Glutamatergic neuron (in vitro differentiated cells): ENCODE measurements at regions not wholly inside any gene's neighbourhood (a gene's known extent, or its start where the extent isn't known, plus 50 kb on each side); places are given as distances from the start of the nearest gene placed in this dataset.

Source experiments
- DNase-seq: peaks from one replicate; pipeline ENCODE4 v3.0.0; 2022
- H3K27ac Mint-ChIP-seq: one replicate; pipeline ENCODE4 v1.8.0; 2020; ENCODE audit warnings: mild to moderate bottlenecking, mixed read lengths, inconsistent platforms; ENCODE audit not compliant: unreplicated experiment
- H3K27me3 Mint-ChIP-seq: one replicate; pipeline ENCODE4 v1.8.0; 2020; ENCODE audit warnings: mild to moderate bottlenecking, moderate library complexity, mixed read lengths, inconsistent platforms; ENCODE audit not compliant: unreplicated experiment
- H3K36me3 Mint-ChIP-seq: one replicate; pipeline ENCODE4 v1.8.0; 2020; ENCODE audit warnings: mild to moderate bottlenecking, mixed read lengths, inconsistent platforms; ENCODE audit not compliant: unreplicated experiment
- H3K4me1 Mint-ChIP-seq: one replicate; pipeline ENCODE4 v1.8.0; 2020; ENCODE audit warnings: mild to moderate bottlenecking, low read depth, mixed read lengths, inconsistent platforms; ENCODE audit not compliant: unreplicated experiment
- H3K4me3 Mint-ChIP-seq: one replicate; pipeline ENCODE4 v1.8.0; 2020; ENCODE audit warnings: mild to moderate bottlenecking, mixed read lengths, inconsistent platforms; ENCODE audit not compliant: unreplicated experiment
- H3K9me3 Mint-ChIP-seq: one replicate; pipeline ENCODE4 v1.8.0; 2020; ENCODE audit warnings: mild to moderate bottlenecking, moderate library complexity, mixed read lengths, inconsistent platforms; ENCODE audit not compliant: unreplicated experiment
- TF ChIP-seq, protein P1 (sequence below): fragments of 200-600 bp; sonication (generic); IDR thresholded peaks from one replicate; pipeline ENCODE4 v1.5.0; 2021; ENCODE audit not compliant: partially characterized antibody, unreplicated experiment

DNA sequence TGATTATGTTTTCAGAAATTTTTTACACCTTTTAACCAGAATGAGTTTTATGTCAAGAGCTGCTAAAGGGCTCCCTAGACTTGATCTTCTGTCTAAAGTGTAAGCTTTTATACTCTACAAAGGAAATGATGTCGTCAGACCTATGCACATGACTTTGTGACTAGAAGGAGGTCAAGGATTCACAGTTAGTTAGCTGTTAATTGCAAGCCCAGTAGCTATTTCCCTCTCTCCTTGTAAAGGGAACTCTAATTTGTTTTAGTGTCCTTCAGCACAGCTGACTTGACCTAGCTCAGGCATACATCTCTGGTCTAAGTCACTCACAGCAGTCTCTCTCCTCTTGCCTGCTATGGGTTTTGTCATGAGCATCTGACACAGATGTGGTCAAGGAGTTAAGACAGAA, 173.5 kb upstream of the NREP start:
- no peak overlapping the region for H3K27ac Mint-ChIP-seq
- H3K36me3 Mint-ChIP-seq: no peaks in the 10 kb centered on the region
- no peak for DNase-seq
- H3K4me3 Mint-ChIP-seq: no peak overlapping the region
- H3K9me3 Mint-ChIP-seq: no peaks in the 10 kb centered on the region
- H3K4me1 Mint-ChIP-seq: no peaks in the 10 kb centered on the region
- no peaks in the 10 kb centered on the region for H3K27me3 Mint-ChIP-seq
- TF ChIP-seq, protein P1, sequence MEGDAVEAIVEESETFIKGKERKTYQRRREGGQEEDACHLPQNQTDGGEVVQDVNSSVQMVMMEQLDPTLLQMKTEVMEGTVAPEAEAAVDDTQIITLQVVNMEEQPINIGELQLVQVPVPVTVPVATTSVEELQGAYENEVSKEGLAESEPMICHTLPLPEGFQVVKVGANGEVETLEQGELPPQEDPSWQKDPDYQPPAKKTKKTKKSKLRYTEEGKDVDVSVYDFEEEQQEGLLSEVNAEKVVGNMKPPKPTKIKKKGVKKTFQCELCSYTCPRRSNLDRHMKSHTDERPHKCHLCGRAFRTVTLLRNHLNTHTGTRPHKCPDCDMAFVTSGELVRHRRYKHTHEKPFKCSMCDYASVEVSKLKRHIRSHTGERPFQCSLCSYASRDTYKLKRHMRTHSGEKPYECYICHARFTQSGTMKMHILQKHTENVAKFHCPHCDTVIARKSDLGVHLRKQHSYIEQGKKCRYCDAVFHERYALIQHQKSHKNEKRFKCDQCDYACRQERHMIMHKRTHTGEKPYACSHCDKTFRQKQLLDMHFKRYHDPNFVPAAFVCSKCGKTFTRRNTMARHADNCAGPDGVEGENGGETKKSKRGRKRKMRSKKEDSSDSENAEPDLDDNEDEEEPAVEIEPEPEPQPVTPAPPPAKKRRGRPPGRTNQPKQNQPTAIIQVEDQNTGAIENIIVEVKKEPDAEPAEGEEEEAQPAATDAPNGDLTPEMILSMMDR: no peak

DNA sequence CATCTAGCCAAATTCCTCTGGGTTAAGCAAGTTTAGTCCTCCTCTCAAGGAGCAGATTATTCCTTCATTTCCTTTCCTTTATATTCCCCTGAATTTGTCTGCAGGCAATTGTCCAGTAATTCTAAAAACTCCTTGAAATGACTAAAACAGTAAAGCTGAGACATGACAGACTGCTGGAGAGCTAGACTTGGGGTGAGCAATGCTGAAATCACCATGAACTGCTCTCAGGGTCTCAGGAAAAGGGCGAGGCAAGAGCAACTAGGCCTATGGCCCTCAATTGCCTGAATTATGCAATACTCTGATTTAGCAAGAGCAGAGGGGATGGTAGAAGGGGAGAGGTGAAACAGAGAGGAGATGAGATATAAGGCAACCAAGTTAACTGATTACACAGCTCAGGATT, 172.9 kb upstream of the NREP start:
- Mint-ChIP-seq H3K27me3 (no peaks in the 10 kb centered on the region), H3K36me3 (no peaks in the 10 kb centered on the region), H3K27ac (no peak overlapping the region), H3K4me1 (no peaks in the 10 kb centered on the region), H3K4me3 (no peak overlapping the region), H3K9me3 (no peaks in the 10 kb centered on the region)
- DNase-seq: no peak
- TF ChIP-seq, protein P1: no peak

DNA sequence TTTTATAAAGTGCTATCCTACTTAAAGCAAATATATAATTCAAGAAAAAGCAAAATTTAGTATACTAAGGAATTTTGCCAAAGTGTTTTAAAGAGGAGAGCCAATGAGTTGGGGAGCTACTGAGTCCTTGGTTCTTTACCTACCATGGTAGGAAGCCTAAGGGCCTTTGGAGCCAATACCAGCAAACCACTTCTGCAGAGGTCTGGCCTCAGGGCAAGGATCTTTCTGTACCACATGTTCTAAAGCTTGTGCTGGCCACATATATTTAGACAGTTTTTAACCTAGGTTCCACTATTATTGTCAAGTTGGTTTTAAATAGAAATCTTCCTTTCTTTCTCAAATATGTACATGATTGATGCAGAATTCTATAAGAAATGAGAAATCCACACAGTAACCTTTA, 172.3 kb upstream of the NREP start:
- no peak for DNase-seq
- H3K4me1 Mint-ChIP-seq: no peaks in the 10 kb centered on the region
- no peak overlapping the region for H3K4me3 Mint-ChIP-seq
- TF ChIP-seq, protein P1: no peak
- no peaks in the 10 kb centered on the region for H3K36me3 Mint-ChIP-seq
- no peak overlapping the region for H3K27ac Mint-ChIP-seq
- H3K9me3 Mint-ChIP-seq: no peaks in the 10 kb centered on the region
- no peaks in the 10 kb centered on the region for H3K27me3 Mint-ChIP-seq

DNA sequence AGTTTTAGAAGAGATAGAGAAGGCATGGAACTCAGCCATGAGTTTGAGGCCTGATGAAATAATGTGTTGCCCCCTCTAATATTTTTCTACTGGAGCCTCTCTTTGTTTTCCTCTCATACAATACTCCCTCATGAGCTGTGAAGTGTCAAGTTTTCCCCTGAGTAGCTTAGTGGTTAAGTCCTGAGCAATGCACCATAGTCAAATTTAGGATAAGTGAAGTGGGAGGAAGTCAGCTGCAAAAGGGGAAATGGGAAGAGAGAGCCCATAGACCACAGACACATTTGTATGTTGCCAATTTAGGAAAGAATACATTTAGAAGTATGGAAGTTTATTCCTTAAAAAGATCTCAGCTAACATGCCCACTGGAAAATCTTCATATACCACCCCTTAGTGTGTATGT, 171.5 kb upstream of the NREP start:
- no peak overlapping the region for H3K4me3 Mint-ChIP-seq
- no peaks in the 10 kb centered on the region for H3K36me3 Mint-ChIP-seq
- no peaks in the 10 kb centered on the region for H3K4me1 Mint-ChIP-seq
- DNase-seq: no peak
- H3K9me3 Mint-ChIP-seq: no peaks in the 10 kb centered on the region
- no peak overlapping the region for H3K27ac Mint-ChIP-seq
- H3K27me3 Mint-ChIP-seq: no peaks in the 10 kb centered on the region
- TF ChIP-seq, protein P1: no peak

DNA sequence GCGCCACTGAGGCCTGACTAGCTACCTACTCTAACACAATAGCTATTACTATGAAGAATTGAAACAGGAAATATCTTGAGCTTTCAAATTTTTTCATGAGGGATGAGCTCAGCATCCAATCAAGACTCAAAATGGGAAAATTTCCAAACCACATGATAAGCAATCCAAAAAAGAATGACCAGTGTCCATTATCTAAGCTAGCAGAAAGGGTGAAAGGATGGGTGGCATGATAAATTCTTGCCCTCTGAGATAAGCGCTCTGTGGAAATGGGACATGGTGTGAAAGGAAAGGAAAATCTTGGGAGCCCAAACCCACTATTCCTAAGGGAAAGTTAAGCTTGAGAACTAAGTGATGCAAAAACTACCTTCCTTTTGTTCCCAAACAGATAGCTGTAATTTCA, 170.2 kb upstream of the NREP start:
- no peaks in the 10 kb centered on the region for H3K9me3 Mint-ChIP-seq
- TF ChIP-seq, protein P1: no peak
- H3K4me1 Mint-ChIP-seq: no peaks in the 10 kb centered on the region
- no peak overlapping the region for H3K4me3 Mint-ChIP-seq
- no peaks in the 10 kb centered on the region for H3K27me3 Mint-ChIP-seq
- DNase-seq: no peak
- no peak overlapping the region for H3K27ac Mint-ChIP-seq
- no peaks in the 10 kb centered on the region for H3K36me3 Mint-ChIP-seq
